GM19395 (cell line): ENCODE measurements at regions not wholly inside any gene's neighbourhood (a gene's known extent, or its start where the extent isn't known, plus 50 kb on each side); places are given as distances from the start of the nearest gene placed in this dataset.

Experiments
- ATAC-seq: cut with Tn5 transposase; IDR thresholded peaks from one replicate; pipeline ENCODE4 v1.9.1; 2021; ENCODE audit warnings: mild to moderate bottlenecking, moderate library complexity; ENCODE audit not compliant: unreplicated experiment

GRCh38 chr5:168030912-168031311, 260.5 kb upstream of the WWC1 start:
- ATAC-seq: no peak

GRCh38 chr5:168031614-168032013, 259.8 kb upstream of the WWC1 start:
- no peak for ATAC-seq

GRCh38 chr5:168039039-168039438, 252.4 kb upstream of the WWC1 start:
- ATAC-seq: no peak

- no peak for ATAC-seq
These were observed 251.7 kb upstream of the WWC1 start for GRCh38 chr5:168039566-168040248.

- ATAC-seq: no peak
These were observed 249.9 kb upstream of the WWC1 start for GRCh38 chr5:168041583-168041982.

GRCh38 chr5:168042284-168043068, 249.0 kb upstream of the WWC1 start:
- no peak for ATAC-seq

GRCh38 chr5:168046163-168046562, 245.3 kb upstream of the WWC1 start:
- ATAC-seq: no peak

GRCh38 chr5:168047043-168047668, 244.3 kb upstream of the WWC1 start:
- ATAC-seq: no peak

GRCh38 chr5:168047669-168048111, 243.8 kb upstream of the WWC1 start:
- no peak for ATAC-seq

- no peak for ATAC-seq
These were observed 243.0 kb upstream of the WWC1 start for GRCh38 chr5:168048486-168048885.

- no peak for ATAC-seq
These were observed 238.8 kb upstream of the WWC1 start for GRCh38 chr5:168052686-168053085.

- ATAC-seq: no peak
These were observed 237.4 kb upstream of the WWC1 start for GRCh38 chr5:168054091-168054490.

GRCh38 chr5:168055141-168055683, 236.2 kb upstream of the WWC1 start:
- no peak for ATAC-seq

GRCh38 chr5:168055961-168056360, 235.5 kb upstream of the WWC1 start:
- ATAC-seq: no peak

GRCh38 chr5:168056499-168057182, 234.8 kb upstream of the WWC1 start:
- ATAC-seq: no peak

GRCh38 chr5:168057905-168058304, 233.5 kb upstream of the WWC1 start:
- ATAC-seq: no peak

- ATAC-seq: no peak
These were observed 232.3 kb upstream of the WWC1 start for GRCh38 chr5:168059131-168059530.

- no peak for ATAC-seq
These were observed 229.2 kb upstream of the WWC1 start for GRCh38 chr5:168062239-168062638.

GRCh38 chr5:168064457-168064856, 227.0 kb upstream of the WWC1 start:
- ATAC-seq: no peak

- ATAC-seq: no peak
These were observed 226.4 kb upstream of the WWC1 start for GRCh38 chr5:168064933-168065622.
